HEK293 (cell line): ENCODE measurements at regions not wholly inside any gene's neighbourhood (a gene's known extent, or its start where the extent isn't known, plus 50 kb on each side); places are given as distances from the start of the nearest gene placed in this dataset.

ENCODE experiments used
- CTCF ChIA-PET: fragments of 350-600 bp; formaldehyde crosslinking; extraction: SDS; loops from one replicate; lab custom pipeline; 2021; ENCODE audit warnings: antibody characterized with exemption; lab: Yijun Ruan, JAX
- POLR2A ChIA-PET: fragments of 300-600 bp; formaldehyde crosslinking; extraction: SDS; loops from one replicate; lab custom pipeline; 2020; ENCODE audit warnings: antibody characterized with exemption, inconsistent platforms; lab: Yijun Ruan, JAX
- H3K27ac ChIP-seq: fragments of 200-500 bp; sonication (Bioruptor generic); 2 replicates; pipeline ENCODE4 v1.5.1; 2014; ENCODE audit warnings: low read depth, low read length, control low read depth, inconsistent platforms; ENCODE audit errors: extremely low read depth
- H3K36me3 ChIP-seq, 2 experiments: fragments of 200-500 bp in 1 of 2; sonication (Bioruptor generic) in 1 of 2; 1 replicate in 1 of 2; 2 replicates in 1 of 2; pipeline ENCODE4 v1.5.1; 2014 to 2017; ENCODE audit warnings: inconsistent platforms in 2 of 2, low read length in 2 of 2; ENCODE audit not compliant: control insufficient read depth in 2 of 2, insufficient read depth in 1 of 2
- H3K4me1 ChIP-seq: fragments of 200-500 bp; sonication (Bioruptor generic); 2 replicates; pipeline ENCODE4 v1.5.1; 2014; ENCODE audit warnings: mild to moderate bottlenecking, low read length, inconsistent platforms; ENCODE audit not compliant: control insufficient read depth, insufficient read depth
- H3K4me3 ChIP-seq: 2 replicates; pipeline ENCODE4 v1.5.1; 2011; ENCODE audit warnings: low read depth, mild to moderate bottlenecking, control low read depth, low read length, moderate library complexity
- H3K9me3 ChIP-seq: fragments of 200-500 bp; sonication (Bioruptor generic); 2 replicates; pipeline ENCODE4 v1.5.1; 2014; ENCODE audit warnings: low read depth, low read length, inconsistent platforms; ENCODE audit not compliant: control insufficient read depth, insufficient read depth
- FEZF1 ChIP-seq: fragments of 450-650 bp; formaldehyde crosslinking; IDR thresholded peaks from 2 replicates; pipeline ENCODE4 v1.5.1; 2016; ENCODE audit warnings: missing biosample characterization, missing genetic modification characterization
- TRIM28 ChIP-seq: IDR thresholded peaks from 2 replicates; pipeline ENCODE4 v1.6.1; 2011; ENCODE audit warnings: low read length, control low read depth, borderline replicate concordance
- YY1 ChIP-seq: fragments of 450-650 bp; formaldehyde crosslinking; IDR thresholded peaks from 2 replicates; pipeline ENCODE4 v1.5.1; 2018; ENCODE audit warnings: missing biosample characterization, missing genetic modification characterization
- ZEB2 ChIP-seq: fragments of 450-650 bp; formaldehyde crosslinking; IDR thresholded peaks from 2 replicates; pipeline ENCODE4 v1.5.1; 2016; ENCODE audit warnings: missing biosample characterization, missing genetic modification characterization
- ZNF10 ChIP-seq: fragments of 450-650 bp; formaldehyde crosslinking; IDR thresholded peaks from 2 replicates; pipeline ENCODE4 v1.5.1; 2017; ENCODE audit warnings: missing biosample characterization, missing genetic modification characterization
- ZNF223 ChIP-seq: fragments of 450-650 bp; formaldehyde crosslinking; IDR thresholded peaks from 2 replicates; pipeline ENCODE4 v1.5.1; 2016; ENCODE audit warnings: missing biosample characterization, missing genetic modification characterization
- ZNF266 ChIP-seq: fragments of 450-650 bp; formaldehyde crosslinking; IDR thresholded peaks from 2 replicates; pipeline ENCODE4 v1.5.1; 2016; ENCODE audit warnings: missing biosample characterization, missing genetic modification characterization, low read depth
- ZNF776 ChIP-seq: fragments of 450-650 bp; formaldehyde crosslinking; IDR thresholded peaks from 2 replicates; pipeline ENCODE4 v1.5.0; 2017; ENCODE audit warnings: missing biosample characterization, missing genetic modification characterization, borderline replicate concordance
- ZNF785 ChIP-seq: fragments of 450-650 bp; formaldehyde crosslinking; IDR thresholded peaks from 2 replicates; pipeline ENCODE4 v1.5.1; 2016; ENCODE audit warnings: missing biosample characterization, missing genetic modification characterization
- TF ChIP-seq, protein P1 (sequence below): fragments of 450-650 bp; formaldehyde crosslinking; IDR thresholded peaks from 2 replicates; pipeline ENCODE4 v1.5.1; 2016; ENCODE audit warnings: missing biosample characterization, missing genetic modification characterization, low read depth
- TF ChIP-seq, protein P2 (sequence below): IDR thresholded peaks from 2 replicates; pipeline ENCODE4 v1.6.1; 2011; ENCODE audit warnings: mild to moderate bottlenecking, low read depth, low read length, borderline replicate concordance
- TF ChIP-seq, protein P3 (sequence below): fragments of 450-650 bp; formaldehyde crosslinking; IDR thresholded peaks from 2 replicates; pipeline ENCODE4 v1.5.1; 2016; ENCODE audit warnings: missing biosample characterization, missing genetic modification characterization
- TF ChIP-seq, protein P4 (sequence below): fragments of 450-650 bp; formaldehyde crosslinking; optimal IDR thresholded peaks from 2 replicates; pipeline ENCODE3; 2016; ENCODE audit warnings: missing biosample characterization, mild to moderate bottlenecking, missing genetic modification characterization

DNA sequence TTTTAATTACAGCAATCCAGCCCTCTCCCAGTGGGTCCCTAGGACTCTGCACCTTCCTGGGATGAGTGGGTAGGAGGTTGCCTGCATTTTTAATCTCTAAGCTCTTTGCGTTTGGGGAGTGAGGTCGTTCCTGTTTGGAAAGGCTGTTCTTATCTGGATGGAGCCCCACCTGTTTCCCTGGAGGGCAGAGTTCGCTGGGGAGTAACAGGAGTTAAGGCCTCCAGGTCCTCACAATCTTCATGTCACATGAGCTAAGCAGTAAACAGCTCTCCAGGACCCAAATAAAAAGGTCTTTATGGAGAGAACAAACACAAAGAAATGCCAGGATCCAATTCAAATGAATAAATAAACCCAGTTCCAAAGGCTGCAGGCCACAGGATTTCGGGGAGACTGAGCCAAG, 56.0 kb upstream of the RFLNA start (continued):
- TF ChIP-seq, protein P1, sequence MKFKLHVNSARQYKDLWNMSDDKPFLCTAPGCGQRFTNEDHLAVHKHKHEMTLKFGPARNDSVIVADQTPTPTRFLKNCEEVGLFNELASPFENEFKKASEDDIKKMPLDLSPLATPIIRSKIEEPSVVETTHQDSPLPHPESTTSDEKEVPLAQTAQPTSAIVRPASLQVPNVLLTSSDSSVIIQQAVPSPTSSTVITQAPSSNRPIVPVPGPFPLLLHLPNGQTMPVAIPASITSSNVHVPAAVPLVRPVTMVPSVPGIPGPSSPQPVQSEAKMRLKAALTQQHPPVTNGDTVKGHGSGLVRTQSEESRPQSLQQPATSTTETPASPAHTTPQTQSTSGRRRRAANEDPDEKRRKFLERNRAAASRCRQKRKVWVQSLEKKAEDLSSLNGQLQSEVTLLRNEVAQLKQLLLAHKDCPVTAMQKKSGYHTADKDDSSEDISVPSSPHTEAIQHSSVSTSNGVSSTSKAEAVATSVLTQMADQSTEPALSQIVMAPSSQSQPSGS (tag by site-specific recombination) = no peak
- no peak for TF ChIP-seq ZNF266 (tag by site-specific recombination)

DNA sequence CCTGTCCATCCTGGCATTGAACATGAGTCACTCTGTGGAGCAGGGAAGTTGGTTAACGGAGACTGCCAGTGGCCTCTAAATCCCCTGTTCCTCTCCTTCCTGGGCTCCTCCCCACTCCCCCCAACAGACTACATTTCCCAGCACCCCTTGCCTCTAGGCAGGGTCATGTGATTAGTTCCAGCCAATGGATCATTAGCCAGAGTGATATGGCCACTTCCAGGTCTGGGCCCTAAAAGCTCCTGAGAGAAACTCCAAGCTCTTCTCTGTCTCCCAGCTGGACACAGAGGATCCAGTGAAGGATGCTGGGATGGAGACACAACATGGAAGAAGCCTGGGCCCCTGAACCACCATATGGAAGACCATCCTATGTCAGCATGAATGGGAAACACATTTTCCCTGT, 54.4 kb upstream of the RFLNA start:
- CTCF ChIA-PET = no interaction called here
- POLR2A ChIA-PET = no interaction called here
- no peaks in the 10 kb centered on the region for H3K9me3 ChIP-seq
- no peaks in the 10 kb centered on the region for H3K4me1 ChIP-seq
- H3K27ac ChIP-seq = no peak overlapping the region
- TF ChIP-seq FEZF1 (0 out of 2 replicates have a peak, but pooled peaks have one; percentile 16), ZNF223 (tag by site-specific recombination) (no peak), YY1 (0 out of 2 replicates have a peak, but pooled peaks have one; percentile 29)
- TF ChIP-seq, all 188 proteins: peak for 2
- Histone ChIP-seq H3K4me3 (no peak overlapping the region), H3K36me3 (no peaks in the 10 kb centered on the region)

DNA sequence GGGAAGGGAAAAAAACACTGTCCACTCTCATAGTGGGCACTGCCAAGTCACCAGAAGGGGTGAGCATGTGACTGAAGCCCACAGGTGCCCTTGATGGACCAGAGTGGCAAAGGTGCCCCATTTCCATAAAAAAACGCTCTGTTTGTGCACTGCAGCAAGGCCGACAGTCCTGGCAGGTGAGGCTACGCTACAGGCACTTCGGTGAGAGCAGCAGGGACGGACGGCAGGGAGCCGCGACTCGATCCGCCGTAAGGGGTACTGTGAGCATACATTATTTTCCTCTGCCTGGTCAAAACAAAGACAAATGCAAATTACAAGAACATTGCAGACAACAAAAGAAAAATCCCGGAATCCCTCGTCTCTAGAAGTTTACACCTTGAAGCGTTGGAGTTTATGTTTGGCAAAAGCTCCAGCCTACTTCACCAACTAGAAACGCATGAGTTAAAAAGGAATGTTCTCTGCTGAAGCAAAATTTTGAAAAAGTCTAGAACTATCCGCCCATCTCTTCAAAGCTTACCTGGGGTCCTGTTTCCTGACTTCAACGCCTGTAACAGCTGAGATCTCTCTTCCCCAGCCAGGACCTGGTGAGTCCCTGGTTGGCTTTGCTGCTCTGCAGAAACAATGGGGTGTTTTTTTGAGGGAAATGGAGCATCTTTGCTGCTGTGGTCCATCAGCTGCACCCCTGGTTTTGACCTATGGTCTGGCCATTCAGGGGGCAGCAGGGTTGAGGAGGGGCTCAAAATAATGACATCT, 52.9 kb upstream of the RFLNA start:
- CTCF ChIA-PET = no interaction called here
- no peak overlapping the region for H3K4me3 ChIP-seq
- no peaks in the 10 kb centered on the region for H3K4me1 ChIP-seq
- no peak overlapping the region for H3K27ac ChIP-seq
- TF ChIP-seq TRIM28 = no peak
- no peak for TF ChIP-seq ZNF10 (tag by site-specific recombination)
- TF ChIP-seq ZEB2 (tag by site-specific recombination) = no peak
- no peak for TF ChIP-seq YY1
- POLR2A ChIA-PET = no interaction called here
- no peaks in the 10 kb centered on the region for H3K36me3 ChIP-seq
- no peaks in the 10 kb centered on the region for H3K9me3 ChIP-seq

DNA sequence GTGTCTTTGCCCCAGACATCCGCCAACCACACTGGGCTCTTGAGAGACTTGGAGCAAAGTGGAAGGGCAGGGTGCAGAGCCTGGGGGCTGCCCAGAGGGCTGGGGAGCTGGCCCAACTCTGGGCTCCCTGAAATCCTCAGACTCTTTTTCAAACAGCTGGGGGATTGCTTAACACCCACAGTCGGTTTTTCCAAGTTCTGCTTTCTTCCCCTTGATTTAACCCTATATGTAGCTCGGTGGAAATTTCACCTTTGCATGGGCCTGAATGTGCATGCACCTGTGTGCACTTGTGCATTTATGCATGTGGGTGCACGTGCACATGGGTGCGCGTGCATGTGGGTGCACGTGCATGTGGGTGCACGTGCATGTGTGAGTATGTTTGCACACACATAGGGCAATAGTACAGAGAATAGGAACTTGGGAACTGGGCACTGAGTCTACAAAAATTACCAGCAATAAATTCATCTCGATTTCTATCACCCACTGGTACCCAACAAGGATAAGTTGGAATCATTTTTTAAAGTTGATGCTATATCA, 52.3 kb upstream of the RFLNA start:
- no peaks in the 10 kb centered on the region for H3K4me1 ChIP-seq
- H3K4me3 ChIP-seq = no peak overlapping the region
- ChIA-PET CTCF (no interaction called here), POLR2A (no interaction called here)
- H3K27ac ChIP-seq = no peak overlapping the region
- H3K9me3 ChIP-seq = no peaks in the 10 kb centered on the region
- TF ChIP-seq, protein P2, sequence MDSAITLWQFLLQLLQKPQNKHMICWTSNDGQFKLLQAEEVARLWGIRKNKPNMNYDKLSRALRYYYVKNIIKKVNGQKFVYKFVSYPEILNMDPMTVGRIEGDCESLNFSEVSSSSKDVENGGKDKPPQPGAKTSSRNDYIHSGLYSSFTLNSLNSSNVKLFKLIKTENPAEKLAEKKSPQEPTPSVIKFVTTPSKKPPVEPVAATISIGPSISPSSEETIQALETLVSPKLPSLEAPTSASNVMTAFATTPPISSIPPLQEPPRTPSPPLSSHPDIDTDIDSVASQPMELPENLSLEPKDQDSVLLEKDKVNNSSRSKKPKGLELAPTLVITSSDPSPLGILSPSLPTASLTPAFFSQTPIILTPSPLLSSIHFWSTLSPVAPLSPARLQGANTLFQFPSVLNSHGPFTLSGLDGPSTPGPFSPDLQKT = no peak
- TF ChIP-seq, protein P3, sequence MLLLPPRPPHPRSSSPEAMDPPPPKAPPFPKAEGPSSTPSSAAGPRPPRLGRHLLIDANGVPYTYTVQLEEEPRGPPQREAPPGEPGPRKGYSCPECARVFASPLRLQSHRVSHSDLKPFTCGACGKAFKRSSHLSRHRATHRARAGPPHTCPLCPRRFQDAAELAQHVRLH = no peak
- TF ChIP-seq ZNF785 (tag by site-specific recombination) = no peak
- TF ChIP-seq, protein P4, sequence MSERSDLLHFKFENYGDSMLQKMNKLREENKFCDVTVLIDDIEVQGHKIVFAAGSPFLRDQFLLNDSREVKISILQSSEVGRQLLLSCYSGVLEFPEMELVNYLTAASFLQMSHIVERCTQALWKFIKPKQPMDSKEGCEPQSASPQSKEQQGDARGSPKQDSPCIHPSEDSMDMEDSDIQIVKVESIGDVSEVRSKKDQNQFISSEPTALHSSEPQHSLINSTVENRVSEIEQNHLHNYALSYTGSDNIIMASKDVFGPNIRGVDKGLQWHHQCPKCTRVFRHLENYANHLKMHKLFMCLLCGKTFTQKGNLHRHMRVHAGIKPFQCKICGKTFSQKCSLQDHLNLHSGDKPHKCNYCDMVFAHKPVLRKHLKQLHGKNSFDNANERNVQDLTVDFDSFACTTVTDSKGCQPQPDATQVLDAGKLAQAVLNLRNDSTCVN (tag by site-specific recombination) = peak; percentile 12
- TF ChIP-seq ZNF776 (tag by site-specific recombination) = no peak
- no peaks in the 10 kb centered on the region for H3K36me3 ChIP-seq
